H1 (cell line): ENCODE measurements at regions not wholly inside any gene's neighbourhood (a gene's known extent, or its start where the extent isn't known, plus 50 kb on each side); places are given as distances from the start of the nearest gene placed in this dataset.

Source experiments
- CTCF ChIA-PET: fragments of 300-600 bp; sonication (Branson Sonifier 250); formaldehyde crosslinking; loops from one replicate; lab custom pipeline; 2021; ENCODE audit not compliant: partially characterized antibody; lab: Charles Lee
- POLR2A ChIA-PET: fragments of 300-600 bp; sonication (Branson Sonifier 250); formaldehyde crosslinking; loops from one replicate; lab custom pipeline; 2021; ENCODE audit warnings: inconsistent platforms; ENCODE audit not compliant: partially characterized antibody; lab: Charles Lee
- DNase-seq, 2 experiments: peaks; one replicate each; pipeline versions ENCODE4 v3.0.0 to v3.0.0-alpha.2; 2010 to 2022; ENCODE audit warnings: low spot score in 2 of 2, low read depth in 1 of 2, mixed read lengths in 1 of 2
- FAIRE-seq: peaks from 2 replicates; lab custom pipeline; 2011; peaks lifted over from hg19 to GRCh38; lab: Jason Lieb, UNC
- H2AFZ ChIP-seq: 2 replicates; pipeline ENCODE4 v1.8.1; 2012; ENCODE audit warnings: low read length, inconsistent platforms
- H2AK5ac ChIP-seq: 2 replicates; pipeline ENCODE4 v1.6.1; 2013; ENCODE audit warnings: low read depth, low read length
- H2BK120ac ChIP-seq: replicated peaks from 2 replicates; pipeline ENCODE3; 2013; ENCODE audit warnings: low read depth, low read length, inconsistent platforms
- H2BK12ac ChIP-seq: 2 replicates; pipeline ENCODE4 v1.6.1; 2013; ENCODE audit warnings: low read depth, low read length
- H2BK15ac ChIP-seq: 2 replicates; pipeline ENCODE4 v1.6.1; 2013; ENCODE audit warnings: low read length
- H2BK20ac ChIP-seq: 2 replicates; pipeline ENCODE4 v1.6.1; 2013; ENCODE audit warnings: low read length
- H2BK5ac ChIP-seq: 2 replicates; pipeline ENCODE4 v1.6.1; 2013; ENCODE audit warnings: low read depth, low read length
- H3K14ac ChIP-seq: 2 replicates; pipeline ENCODE4 v1.6.1; 2013; ENCODE audit warnings: inconsistent platforms; ENCODE audit not compliant: insufficient read length
- H3K18ac ChIP-seq: 2 replicates; pipeline ENCODE4 v1.6.1; 2013; ENCODE audit warnings: low read length; ENCODE audit errors: extremely low read depth
- H3K23ac ChIP-seq: 2 replicates; pipeline ENCODE4 v1.6.1; 2013; ENCODE audit warnings: inconsistent platforms; ENCODE audit not compliant: insufficient read length
- H3K23me2 ChIP-seq: 2 replicates; pipeline ENCODE4 v1.6.1; 2013; ENCODE audit warnings: low read depth, low read length
- H3K27ac ChIP-seq: 2 replicates; pipeline ENCODE4 v1.6.1; 2011; ENCODE audit warnings: low read depth, low read length, inconsistent platforms
- H3K27me3 ChIP-seq, 4 experiments: replicated peaks in 1 of 4; 1 replicate in 1 of 4; 2 replicates in 3 of 4; pipeline versions ENCODE4 v1.6.1 to v1.8.1; 2011 to 2013; ENCODE audit warnings: low read length in 3 of 4, mild to moderate bottlenecking in 3 of 4, inconsistent platforms in 2 of 4, mixed read lengths in 2 of 4, moderate library complexity in 1 of 4; ENCODE audit not compliant: control insufficient read depth in 3 of 4, insufficient read depth in 3 of 4; ENCODE audit errors: extremely low read depth in 1 of 4
- H3K36me3 ChIP-seq, 4 experiments: 2 replicates each; pipeline versions ENCODE4 v1.6.1 to v1.8.1; 2011 to 2013; ENCODE audit warnings: mild to moderate bottlenecking in 4 of 4, low read length in 3 of 4, moderate library complexity in 2 of 4, control low read depth in 1 of 4, inconsistent platforms in 1 of 4; ENCODE audit not compliant: insufficient read depth in 4 of 4, control insufficient read depth in 2 of 4
- H3K4ac ChIP-seq: replicated peaks from 2 replicates; pipeline ENCODE3; 2013; ENCODE audit warnings: low read length, low read depth, mixed read lengths, inconsistent platforms; ENCODE audit not compliant: insufficient read length
- H3K4me1 ChIP-seq, 4 experiments: replicated peaks in 1 of 4; 1 replicate in 1 of 4; 2 replicates in 3 of 4; pipeline versions ENCODE4 v1.6.1 to v1.8.1; 2011 to 2013; ENCODE audit warnings: low read length in 3 of 4, inconsistent platforms in 2 of 4, mixed read lengths in 1 of 4; ENCODE audit not compliant: insufficient read depth in 4 of 4, control insufficient read depth in 3 of 4
- H3K4me2 ChIP-seq, 2 experiments: 2 replicates each; pipeline versions ENCODE4 v1.6.1 to v1.8.1; 2011 to 2013; ENCODE audit warnings: low read depth in 2 of 2, low read length in 2 of 2, control low read depth in 1 of 2, inconsistent platforms in 1 of 2, mild to moderate bottlenecking in 1 of 2; ENCODE audit not compliant: insufficient read depth in 1 of 2
- H3K4me3 ChIP-seq, 4 experiments: fragments of 200-600, 300-600 bp in 1 of 4; sonication (generic), shearing (Covaris generic), sonication (Bioruptor Twin) in 1 of 4; 2 replicates each; pipeline versions ENCODE4 v1.5.1 to v1.8.1; 2011 to 2016; ENCODE audit warnings: low read length in 4 of 4, low read depth in 3 of 4, control low read depth in 2 of 4, inconsistent platforms in 2 of 4, mild to moderate bottlenecking in 2 of 4, mixed read lengths in 1 of 4, moderate library complexity in 1 of 4; ENCODE audit not compliant: insufficient read depth in 2 of 4; ENCODE audit errors: extremely low read depth in 1 of 4
- H3K56ac ChIP-seq: replicated peaks from 2 replicates; pipeline ENCODE3; 2013; ENCODE audit warnings: low read depth, mild to moderate bottlenecking, mixed read lengths, low read length, inconsistent platforms; ENCODE audit not compliant: insufficient read length
- H3K79me1 ChIP-seq: 2 replicates; pipeline ENCODE4 v1.6.1; 2013; ENCODE audit warnings: low read depth, low read length, control low read depth
- H3K79me2 ChIP-seq, 2 experiments: 2 replicates each; pipeline versions ENCODE4 v1.6.1 to v1.8.1; 2012 to 2013; ENCODE audit warnings: low read length in 2 of 2, mild to moderate bottlenecking in 2 of 2, inconsistent platforms in 1 of 2; ENCODE audit not compliant: insufficient read depth in 2 of 2, control insufficient read depth in 1 of 2
- H3K9ac ChIP-seq, 4 experiments: replicated peaks in 1 of 4; 1 replicate in 1 of 4; 2 replicates in 3 of 4; pipeline versions ENCODE4 v1.6.1 to v1.8.1; 2011 to 2013; ENCODE audit warnings: low read depth in 3 of 4, low read length in 3 of 4, control low read depth in 2 of 4, mild to moderate bottlenecking in 2 of 4, moderate library complexity in 2 of 4, inconsistent platforms in 1 of 4; ENCODE audit errors: extremely low read depth in 1 of 4
- H3K9me3 ChIP-seq, 2 experiments: 2 replicates each; pipeline versions ENCODE4 v1.6.1 to v1.8.1; 2012 to 2013; ENCODE audit warnings: mild to moderate bottlenecking in 2 of 2, moderate library complexity in 2 of 2, control low read depth in 1 of 2, inconsistent platforms in 1 of 2, low read depth in 1 of 2, low read length in 1 of 2, mixed read lengths in 1 of 2; ENCODE audit not compliant: insufficient read depth in 2 of 2
- H4K20me1 ChIP-seq, 2 experiments: replicated peaks in 1 of 2; 2 replicates each; pipeline versions ENCODE3 to v1.8.1; 2011 to 2013; ENCODE audit warnings: inconsistent platforms in 2 of 2, low read length in 2 of 2, mild to moderate bottlenecking in 1 of 2; ENCODE audit not compliant: insufficient read depth in 2 of 2, control insufficient read depth in 1 of 2
- H4K5ac ChIP-seq: 2 replicates; pipeline ENCODE4 v1.6.1; 2013; ENCODE audit warnings: low read length, low read depth, mixed read lengths, inconsistent platforms; ENCODE audit not compliant: insufficient read length
- H4K8ac ChIP-seq: 2 replicates; pipeline ENCODE4 v1.8.0; 2013; ENCODE audit warnings: mild to moderate bottlenecking, moderate library complexity, low read length, inconsistent platforms; ENCODE audit not compliant: insufficient read depth; ENCODE audit errors: extremely low read depth
- H4K91ac ChIP-seq: replicated peaks from 2 replicates; pipeline ENCODE3; 2013; ENCODE audit warnings: low read length, mixed read lengths, inconsistent platforms; ENCODE audit not compliant: insufficient read length
- ATF2 ChIP-seq: IDR thresholded peaks from 2 replicates; pipeline ENCODE4 v1.6.1; 2012; ENCODE audit warnings: low read length, inconsistent platforms
- CBX5 ChIP-seq: fragments of 300-800, 300-1000 bp; sonication (generic); IDR thresholded peaks from 2 replicates; pipeline ENCODE4 v1.7.1; 2016; ENCODE audit warnings: antibody characterized with exemption, low read length, low read depth
- E2F6 ChIP-seq: IDR thresholded peaks from 2 replicates; pipeline ENCODE4 v1.6.1; 2012; ENCODE audit warnings: inconsistent platforms
- GABPA ChIP-seq: IDR thresholded peaks from 2 replicates; pipeline ENCODE4 v1.6.1; 2011; ENCODE audit warnings: mild to moderate bottlenecking, low read length, moderate library complexity, borderline replicate concordance; ENCODE audit not compliant: insufficient read depth
- HDAC6 ChIP-seq: IDR thresholded peaks from one replicate; pipeline ENCODE4 v1.7.1; 2012; ENCODE audit warnings: low read depth, mild to moderate bottlenecking, inconsistent platforms, low read length, moderate library complexity
- KDM5A ChIP-seq: fragments of 200-600 bp; IDR thresholded peaks from 2 replicates; pipeline ENCODE4 v1.7.1; 2012; ENCODE audit warnings: mild to moderate bottlenecking, low read length, inconsistent platforms, mixed read lengths
- RFX5 ChIP-seq: IDR thresholded peaks from 2 replicates; pipeline ENCODE4 v1.6.1; 2011; ENCODE audit warnings: low read depth, low read length, improper control_type of control experiment, borderline replicate concordance
- SAP30 ChIP-seq: fragments of 300-600 bp; sonication (generic); IDR thresholded peaks from 2 replicates; pipeline ENCODE4 v1.7.1; 2012; ENCODE audit warnings: low read length, moderate library complexity, mild to moderate bottlenecking, inconsistent platforms; ENCODE audit not compliant: insufficient read depth, insufficient replicate concordance
- SIN3A ChIP-seq, 2 experiments: IDR thresholded peaks in 1 of 2; conservative IDR thresholded peaks in 1 of 2; 2 replicates each; pipeline ENCODE4 v1.6.1; 2011 to 2012; ENCODE audit warnings: low read length in 2 of 2, improper control_type of control experiment in 1 of 2, low read depth in 1 of 2, mild to moderate bottlenecking in 1 of 2
- WGBS, 2 experiments: shearing (Covaris generic) in 1 of 2; methylation state at CpG; one replicate each; pipeline versions ENCODE4 v1.1.6 to v1.1.7; 2013 to 2015; ENCODE audit warnings: low lambda C conversion rate in 2 of 2, mixed read lengths in 2 of 2, inconsistent platforms in 1 of 2, low coverage in 1 of 2, missing lambda C conversion rate in 1 of 2; ENCODE audit not compliant: insufficient replicate concordance in 2 of 2, insufficient coverage in 1 of 2, insufficient read length in 1 of 2; ENCODE audit errors: extremely low coverage in 1 of 2, missing lambda C conversion rate in 1 of 2; 5-methylcytosine and 5-hydroxymethylcytosine counted together

- H4K8ac ChIP-seq = no peak overlapping the region
- no peak overlapping the region for H4K5ac ChIP-seq
- H3K79me2 ChIP-seq = no peaks in the 10 kb centered on the region
- no peak overlapping the region for H3K56ac ChIP-seq
- H3K4me3 ChIP-seq = no peak overlapping the region
- H3K36me3 ChIP-seq = no peaks in the 10 kb centered on the region
- H3K18ac ChIP-seq = no peak overlapping the region
- H3K9me3 ChIP-seq = no peaks in the 10 kb centered on the region
- H3K4me1 ChIP-seq = peaks cover 2 to 7% (median 3%) of the 10 kb centered on the region in 4 experiments; a peak in 4 of 7 replicates
- ChIA-PET CTCF (interaction anchor here (0.7 to 1.7 kb wide), 2 partner anchors 32 to 50 kb away, joined by 3 to 9 read pairs; no protein-coding TSS in a partner anchor), POLR2A (interaction anchor here (0.6 to 1.6 kb wide), 2 partner anchors 40 to 266 kb away, joined by 3 to 4 read pairs; no protein-coding TSS in a partner anchor)
- H3K27ac ChIP-seq = no peak overlapping the region
- WGBS, 2 experiments = 92% methylated on average over 3 of the region's 3 CpGs; no CpG with 5 or more reads in 1 of the 2 experiments
- FAIRE-seq (no peak), DNase-seq (no peak)
- no peaks in the 10 kb centered on the region for H4K20me1 ChIP-seq
- no peak overlapping the region for H2BK120ac ChIP-seq
- H2BK20ac ChIP-seq = no peak overlapping the region
- H3K4me2 ChIP-seq = no peak overlapping the region
- no peak overlapping the region for H2AK5ac ChIP-seq
- H3K27me3 ChIP-seq = peaks cover 8 to 22% (median 15%) of the 10 kb centered on the region in 4 experiments
- H4K91ac ChIP-seq = no peak overlapping the region
- no peaks in the 10 kb centered on the region for H3K79me1 ChIP-seq
- no peak overlapping the region for H3K14ac ChIP-seq
- H3K9ac ChIP-seq = no peak overlapping the region; a peak in 1 of 7 replicates
- H2AFZ ChIP-seq = no peak overlapping the region
- no peaks in the 10 kb centered on the region for H3K23me2 ChIP-seq
- no peak overlapping the region for H3K4ac ChIP-seq
- no peak overlapping the region for H2BK12ac ChIP-seq
- H2BK5ac ChIP-seq = no peak overlapping the region
- H2BK15ac ChIP-seq = no peak overlapping the region
- no peak overlapping the region for H3K23ac ChIP-seq
- TF ChIP-seq CBX5 = no peak
- TF ChIP-seq GABPA = no peak
- no peak for TF ChIP-seq KDM5A
- no peak for TF ChIP-seq RFX5
- no peak for TF ChIP-seq SIN3A (conservative IDR thresholded peaks at IDR 0.05 in 1 of 2, IDR thresholded peaks at IDR 0.05 in 1 of 2; ENCODE audit: low read depth in 1 of 2, low read length in 2 of 2)
- TF ChIP-seq HDAC6 = no peak
- no peak for TF ChIP-seq SAP30
- no peak for TF ChIP-seq E2F6
- no peak for TF ChIP-seq ATF2
Measured at GRCh38 chr5:144088206-144089064, 82.0 kb downstream of the YIPF5 start.
